ENCODE measurements at regions not wholly inside any gene's neighbourhood (a gene's known extent, or its start where the extent isn't known, plus 50 kb on each side); places are given as distances from the start of the nearest gene placed in this dataset.

DNA sequence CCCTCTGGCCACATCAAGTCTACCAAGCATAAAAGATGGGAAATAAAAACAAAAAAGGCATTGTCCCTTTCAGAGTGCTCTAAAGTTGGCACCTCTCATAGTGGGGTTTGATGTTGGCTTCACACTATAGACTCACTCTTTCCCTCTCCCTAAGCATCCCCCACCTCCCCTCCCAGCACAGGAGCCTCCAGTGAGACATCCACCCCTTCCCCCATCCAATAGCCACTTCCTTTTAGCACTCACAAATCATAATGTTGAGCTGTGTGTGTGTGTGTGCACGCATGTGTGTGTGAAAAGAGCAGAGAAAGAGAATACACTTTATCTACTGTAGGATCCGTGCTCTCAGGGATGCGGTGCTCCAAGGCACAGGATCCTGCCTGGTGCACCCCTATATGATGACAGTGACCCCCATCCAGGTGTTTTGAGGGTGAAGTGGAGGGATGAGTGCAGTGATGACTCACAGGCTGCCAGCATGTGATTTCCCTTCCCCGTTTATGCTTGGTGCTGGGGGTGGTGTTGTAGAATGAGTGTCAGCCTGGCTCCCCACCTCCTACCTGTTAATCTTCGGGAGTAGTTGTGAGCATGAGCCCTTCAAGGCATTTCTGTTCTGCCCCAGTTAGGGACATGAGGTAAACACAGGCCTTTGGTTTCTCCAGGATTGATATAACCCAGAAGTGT lies 235.2 kb upstream of the B3GAT1 start:
- no peak for DNase-seq (ENCODE audit: low read depth)

DNA sequence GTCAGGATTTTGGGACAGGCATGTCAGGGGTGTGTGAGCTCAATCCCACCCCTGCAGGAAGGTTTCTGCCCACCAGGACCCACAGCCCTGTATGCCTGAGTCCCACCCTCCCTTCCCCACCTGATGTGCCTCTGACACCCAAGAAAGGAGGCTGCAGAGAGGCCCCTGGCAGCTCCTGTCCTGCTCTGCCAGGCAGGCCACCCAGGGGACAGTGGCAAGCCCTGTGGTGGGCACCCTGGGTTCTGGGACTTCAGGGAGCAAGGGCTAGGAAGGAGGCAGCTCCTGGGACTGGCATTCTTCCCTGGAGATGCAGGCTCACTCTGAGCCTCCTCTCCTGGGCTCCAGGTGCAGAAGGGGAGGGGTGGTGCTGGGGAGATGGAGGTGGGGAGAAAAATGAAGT lies 234.5 kb upstream of the B3GAT1 start:
- no peak for DNase-seq (ENCODE audit: low read depth)

DNA sequence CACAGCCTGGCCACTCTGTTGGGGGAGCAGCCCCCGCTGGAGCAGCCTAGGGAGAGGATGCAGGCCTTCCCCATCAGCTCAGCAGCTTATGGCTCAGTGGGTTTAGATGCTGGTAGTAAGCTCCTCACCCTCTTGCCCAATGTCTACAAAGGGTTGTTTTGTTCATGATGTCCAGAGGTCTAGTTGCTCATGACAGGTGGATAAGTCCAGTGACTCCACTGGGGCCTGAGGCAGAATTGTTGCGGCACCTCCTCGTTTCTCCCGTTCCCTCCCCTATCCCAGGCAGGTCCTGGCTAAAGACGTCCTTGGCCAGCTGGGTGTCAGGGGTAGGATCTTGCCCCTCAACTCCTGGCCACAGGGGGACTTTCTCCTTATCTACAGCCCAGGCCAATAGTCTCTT lies 233.5 kb upstream of the B3GAT1 start:
- DNase-seq (ENCODE audit: low read depth), result no peak

DNA sequence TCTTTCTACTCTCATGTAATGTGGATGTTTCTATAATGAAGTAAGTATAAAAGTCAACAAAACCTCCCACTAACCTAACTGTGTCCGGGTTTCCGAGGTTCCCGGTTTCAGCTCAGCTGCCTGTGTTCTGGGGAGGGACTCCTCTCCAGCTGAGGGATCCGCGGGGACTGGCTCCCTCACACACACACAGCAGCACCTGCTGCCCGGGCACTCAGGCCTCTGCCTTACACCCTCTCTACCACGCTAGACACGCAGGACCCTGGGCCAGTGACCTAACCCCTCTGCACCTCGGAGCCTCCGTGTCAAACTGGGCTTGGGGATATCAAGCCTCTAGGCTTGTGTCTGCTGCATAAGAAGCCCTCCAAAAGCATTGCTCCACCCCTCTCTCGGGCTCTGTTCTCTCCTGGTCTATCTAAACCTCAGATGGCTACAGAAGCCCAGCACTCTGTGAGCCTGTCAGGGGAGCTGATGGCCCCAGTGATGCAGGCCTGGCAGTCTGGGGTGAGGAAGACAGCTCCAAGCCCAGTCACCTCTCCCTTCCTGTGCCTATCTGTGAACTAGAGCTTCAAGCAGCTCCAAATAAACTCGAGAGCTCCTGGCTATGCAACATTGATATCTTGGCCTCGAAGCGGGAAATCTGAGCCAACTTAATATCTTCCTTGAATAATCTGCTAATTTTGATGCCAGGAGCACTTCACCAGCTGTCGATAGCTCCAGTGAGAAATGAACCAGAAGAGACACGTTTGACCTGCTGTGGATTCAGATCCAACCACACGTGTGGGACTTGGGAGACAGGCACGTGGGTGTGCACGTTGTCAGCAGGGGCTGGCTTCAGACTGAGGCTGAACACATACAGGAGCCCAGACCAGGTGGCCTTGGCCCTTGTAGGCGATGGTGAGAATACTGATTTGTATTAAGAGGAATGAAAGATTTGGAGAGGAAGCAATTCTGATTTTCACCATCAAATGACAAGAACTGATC lies 232.7 kb upstream of the B3GAT1 start:
- DNase-seq (ENCODE audit: low read depth), result no peak

DNA sequence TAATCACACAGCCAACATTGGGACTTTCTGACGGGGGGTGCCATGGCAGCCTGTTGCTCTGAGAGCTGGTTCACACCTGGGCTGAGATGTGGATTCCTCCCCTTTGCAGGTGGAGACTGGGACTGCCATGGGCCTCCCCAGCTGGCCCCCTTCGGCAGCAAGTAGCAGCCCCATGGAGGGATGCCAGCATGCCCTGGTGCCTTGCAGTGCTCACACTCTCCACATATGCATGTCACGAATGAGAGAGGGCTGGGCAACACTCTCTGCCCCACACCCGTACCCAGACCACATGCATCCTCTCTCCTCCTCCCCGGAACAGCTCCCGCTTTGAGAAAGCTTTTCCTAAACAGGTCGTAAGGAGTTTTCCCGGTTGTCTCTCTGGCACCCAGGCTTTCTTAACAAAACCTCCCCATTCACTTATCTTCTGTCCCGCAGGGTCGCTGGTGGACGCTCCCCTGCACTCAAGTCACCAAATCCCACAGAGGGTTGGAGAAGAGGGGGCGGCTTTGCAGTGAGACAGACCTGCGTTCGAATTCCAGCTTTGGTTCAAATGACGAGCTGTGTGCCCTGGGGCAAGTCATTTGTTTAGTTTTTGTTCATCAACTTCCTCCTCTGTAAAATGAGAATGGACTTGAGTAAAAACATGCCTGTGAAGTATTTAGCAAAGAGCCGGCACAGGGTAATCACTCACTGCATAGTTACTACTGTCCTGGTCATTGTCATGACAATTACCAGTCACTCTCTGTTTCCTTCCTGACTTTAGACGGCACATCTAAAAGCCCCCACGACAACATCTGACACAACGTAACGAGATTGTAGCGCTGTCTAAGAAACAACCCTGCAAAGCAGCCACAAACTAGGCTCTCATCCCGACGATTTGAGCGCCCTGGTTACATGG lies 231.3 kb upstream of the B3GAT1 start:
- peak; percentile 18 for DNase-seq (ENCODE audit: low read depth)

DNA sequence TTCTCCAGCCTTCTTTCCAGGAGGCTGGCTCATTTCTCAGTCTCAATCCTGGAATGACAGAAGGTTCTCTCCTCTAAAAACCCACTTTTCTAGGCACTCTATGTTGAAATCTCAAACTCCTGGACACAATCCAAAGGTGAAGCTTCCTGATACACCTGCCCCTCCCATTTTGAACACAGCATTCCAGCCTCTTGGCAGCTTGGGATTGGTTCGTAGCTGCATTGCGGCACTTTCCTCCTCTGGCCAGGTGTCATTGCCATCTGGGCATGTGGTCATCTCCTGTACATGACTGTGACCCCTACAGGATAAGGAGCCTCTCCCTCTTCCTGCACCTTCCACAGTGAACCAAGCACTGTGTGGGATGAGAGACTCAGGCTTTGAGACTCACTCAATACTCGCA lies 230.2 kb upstream of the B3GAT1 start:
- DNase-seq (ENCODE audit: low read depth), result no peak

DNA sequence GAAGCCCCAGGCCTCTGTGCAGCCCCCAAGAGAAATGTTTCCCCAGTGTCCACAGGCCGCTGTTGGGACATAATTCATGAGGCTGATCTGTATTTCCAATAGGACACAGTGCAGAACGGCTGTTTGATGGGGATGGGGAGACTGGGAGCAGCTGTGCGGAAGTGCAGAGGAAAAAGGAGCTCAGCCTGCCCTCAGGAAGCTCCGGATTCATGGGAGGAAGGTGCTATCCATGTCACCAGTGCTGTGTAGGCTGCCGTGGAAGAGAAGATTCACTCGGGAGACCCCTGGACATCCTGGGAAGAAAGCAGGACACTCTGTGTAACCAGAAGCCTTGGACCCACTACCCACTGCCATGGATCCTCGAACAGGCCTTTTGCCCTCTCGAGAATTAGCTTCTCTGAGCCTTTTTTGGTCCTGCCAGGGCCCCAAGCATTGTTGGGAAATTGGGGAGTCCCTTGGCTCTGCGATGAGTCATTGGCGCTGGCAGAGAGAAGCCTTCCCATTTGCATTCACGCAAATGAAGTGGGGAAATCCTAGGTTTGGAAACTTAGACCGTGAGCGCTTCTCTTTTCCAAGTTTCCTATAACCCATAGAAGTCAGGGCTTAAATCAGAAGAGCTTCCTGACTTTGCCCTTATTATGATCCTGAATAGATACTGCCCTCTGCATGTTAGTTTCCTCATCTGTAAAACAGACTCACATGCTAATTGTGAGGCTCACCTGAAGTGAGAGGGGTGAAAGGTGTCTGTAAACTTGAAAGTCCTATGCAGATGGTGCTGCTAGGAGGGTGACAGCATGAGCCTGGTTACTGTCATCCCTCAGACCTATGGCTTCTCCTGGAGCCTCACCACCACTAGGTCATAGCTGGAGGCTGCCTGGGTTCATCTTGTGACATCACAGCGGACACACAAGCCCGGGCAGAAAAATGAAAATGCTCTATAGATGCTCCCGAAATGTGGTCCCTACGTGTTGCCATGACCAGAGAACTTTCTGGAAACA lies 229.2 kb upstream of the B3GAT1 start:
- peak; percentile 22 for DNase-seq (ENCODE audit: low read depth)

DNA sequence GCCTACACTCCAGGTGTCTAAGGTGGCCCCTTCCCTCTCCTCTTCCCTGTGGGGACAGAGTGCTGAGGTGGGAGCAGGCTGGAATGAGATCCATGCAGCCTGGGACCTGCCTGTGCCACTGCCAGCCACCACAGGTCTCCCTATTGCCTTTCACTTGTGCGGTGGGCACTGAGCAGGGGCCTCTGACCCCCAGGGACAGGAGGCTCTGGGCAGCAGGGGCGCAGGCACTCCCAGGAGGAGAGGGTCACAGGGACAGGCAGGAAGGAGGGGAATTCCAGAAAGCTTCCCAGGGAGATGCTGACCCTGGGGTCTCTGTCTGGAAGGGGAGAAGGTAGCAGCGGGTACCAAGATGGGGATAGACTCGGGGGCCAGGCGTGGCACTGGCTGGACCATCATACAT lies 228.5 kb upstream of the B3GAT1 start:
- no peak for DNase-seq (ENCODE audit: low read depth)

DNA sequence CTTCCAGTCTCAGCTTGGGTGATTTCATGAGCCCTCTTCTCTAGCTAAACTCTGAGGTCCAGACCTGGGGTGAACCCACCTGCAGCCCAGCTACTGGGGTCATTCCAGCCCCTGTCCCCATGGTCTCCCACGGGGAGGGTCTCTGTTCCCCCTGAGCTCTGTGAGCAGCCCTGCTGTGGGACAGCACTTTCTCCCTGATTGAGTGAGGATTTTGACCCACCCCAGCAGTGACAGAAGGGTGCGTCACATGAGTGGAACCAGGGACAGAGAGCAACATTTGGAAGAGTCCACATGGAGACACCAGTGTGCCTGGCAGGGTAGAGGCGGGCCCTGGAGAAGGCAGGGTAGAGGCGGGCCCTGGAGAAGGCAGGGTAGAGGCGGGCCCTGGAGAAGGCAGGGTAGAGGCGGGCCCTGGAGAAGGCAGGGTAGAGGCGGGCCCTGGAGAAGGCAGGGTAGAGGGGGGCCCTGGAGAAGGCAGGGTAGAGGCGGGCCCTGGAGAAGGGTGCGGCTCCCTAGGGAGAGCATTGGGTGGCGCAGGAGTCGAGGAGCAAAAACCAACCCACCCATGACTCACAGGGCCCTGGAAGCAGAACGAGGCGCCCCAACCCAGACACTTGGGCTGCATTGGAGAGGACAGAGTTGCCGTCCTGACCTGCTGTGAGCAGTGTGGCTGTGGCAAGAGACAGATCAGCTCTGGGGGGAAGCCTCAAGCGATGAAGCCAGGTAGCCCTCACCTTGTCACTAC lies 227.7 kb upstream of the B3GAT1 start:
- peak; percentile 28 for DNase-seq (ENCODE audit: low read depth)

DNA sequence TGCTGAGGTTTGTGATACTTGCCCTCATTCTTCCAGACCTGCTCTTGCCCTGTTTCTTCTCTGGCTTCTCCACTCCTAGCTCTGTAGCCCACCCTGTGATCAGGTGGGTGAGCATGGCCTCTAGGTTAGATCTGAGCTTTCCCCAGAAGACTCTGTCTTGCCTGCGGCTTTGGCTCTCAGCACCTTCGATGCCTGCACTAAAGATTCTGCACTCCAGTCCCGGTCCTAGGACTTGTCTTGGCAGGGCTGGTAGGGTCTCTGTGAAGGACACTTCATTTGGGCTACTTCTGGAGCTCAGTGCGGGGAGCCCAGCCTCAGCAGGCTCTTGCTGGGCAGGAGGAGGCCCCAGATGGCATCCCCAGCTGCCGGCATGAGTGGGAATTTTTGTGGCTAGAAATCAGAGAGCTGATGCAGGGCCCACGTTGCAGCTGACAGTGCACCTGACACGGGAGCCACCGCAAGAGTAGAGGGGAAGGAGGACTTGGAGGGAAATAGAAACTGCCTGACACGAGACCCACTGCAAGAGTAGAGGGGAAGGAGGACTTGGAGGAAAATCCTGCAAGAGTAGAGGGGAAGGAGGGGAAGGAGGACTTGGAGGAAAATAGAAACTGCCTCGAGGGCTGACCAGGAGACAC lies 226.9 kb upstream of the B3GAT1 start:
- no peak for DNase-seq (ENCODE audit: low read depth)

DNA sequence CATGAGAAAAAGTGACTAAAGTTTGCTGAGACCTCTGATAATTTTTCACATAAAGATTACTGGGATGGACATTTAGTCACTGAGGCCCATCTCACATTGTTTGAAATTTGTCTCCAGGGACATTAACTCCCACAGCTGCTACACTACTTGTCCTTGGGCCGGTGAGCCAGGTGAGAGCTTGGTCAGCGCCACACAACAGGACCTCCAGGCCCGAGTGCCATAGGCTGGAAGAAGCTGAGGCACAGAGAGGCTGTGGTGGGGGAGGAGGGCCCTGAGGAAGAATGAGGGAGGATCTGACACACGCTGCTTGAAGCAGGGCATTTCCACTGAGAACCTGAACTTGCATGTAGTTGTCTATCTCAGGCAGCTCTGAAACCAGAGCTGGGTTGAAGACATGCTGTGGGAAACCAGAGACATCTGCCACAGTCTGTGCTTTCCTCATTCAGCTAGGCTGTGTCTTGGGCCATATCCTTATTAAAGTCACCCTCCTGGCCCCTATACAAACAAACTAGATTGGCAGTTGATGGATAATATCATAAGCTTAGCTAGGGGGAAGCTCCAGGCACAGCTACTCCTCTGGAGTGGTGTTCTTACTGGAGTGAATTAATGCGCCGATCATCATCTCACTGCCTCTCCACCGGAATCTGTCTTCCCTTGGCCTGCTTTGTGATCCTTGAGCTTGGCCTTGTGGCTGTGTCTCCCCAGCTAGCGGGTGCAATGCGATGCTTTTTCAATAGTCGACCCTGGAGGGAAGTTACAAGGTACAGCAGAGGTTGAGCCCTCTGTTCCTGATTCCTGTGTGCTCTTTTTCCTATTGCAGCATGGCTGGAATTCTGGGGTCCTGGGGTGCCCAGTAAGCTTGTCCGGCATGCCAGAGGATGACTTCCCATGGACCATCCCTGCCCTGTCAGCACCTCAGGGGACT lies 225.3 kb upstream of the B3GAT1 start:
- DNase-seq (ENCODE audit: low read depth), result no peak

DNA sequence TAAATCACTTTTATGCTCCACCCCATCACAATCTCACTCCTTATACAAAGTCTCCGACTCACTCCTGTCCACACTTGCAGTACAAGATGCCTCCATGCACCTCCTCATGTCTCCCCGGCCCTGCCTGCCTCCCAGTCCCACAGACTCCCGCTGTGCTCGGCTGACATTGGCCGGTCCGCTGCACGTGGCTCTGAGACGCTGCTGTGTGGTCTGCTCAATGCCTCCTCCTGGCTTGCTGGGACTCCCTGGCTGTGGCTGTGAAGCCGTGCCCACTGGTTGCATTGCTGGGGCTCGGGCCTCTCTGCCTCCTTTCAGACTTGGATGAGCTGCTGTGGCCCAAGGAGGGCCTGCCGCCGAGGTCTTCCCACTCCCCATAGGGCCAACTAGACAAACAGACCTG lies 224.0 kb upstream of the B3GAT1 start:
- DNase-seq (ENCODE audit: low read depth), result no peak

DNA sequence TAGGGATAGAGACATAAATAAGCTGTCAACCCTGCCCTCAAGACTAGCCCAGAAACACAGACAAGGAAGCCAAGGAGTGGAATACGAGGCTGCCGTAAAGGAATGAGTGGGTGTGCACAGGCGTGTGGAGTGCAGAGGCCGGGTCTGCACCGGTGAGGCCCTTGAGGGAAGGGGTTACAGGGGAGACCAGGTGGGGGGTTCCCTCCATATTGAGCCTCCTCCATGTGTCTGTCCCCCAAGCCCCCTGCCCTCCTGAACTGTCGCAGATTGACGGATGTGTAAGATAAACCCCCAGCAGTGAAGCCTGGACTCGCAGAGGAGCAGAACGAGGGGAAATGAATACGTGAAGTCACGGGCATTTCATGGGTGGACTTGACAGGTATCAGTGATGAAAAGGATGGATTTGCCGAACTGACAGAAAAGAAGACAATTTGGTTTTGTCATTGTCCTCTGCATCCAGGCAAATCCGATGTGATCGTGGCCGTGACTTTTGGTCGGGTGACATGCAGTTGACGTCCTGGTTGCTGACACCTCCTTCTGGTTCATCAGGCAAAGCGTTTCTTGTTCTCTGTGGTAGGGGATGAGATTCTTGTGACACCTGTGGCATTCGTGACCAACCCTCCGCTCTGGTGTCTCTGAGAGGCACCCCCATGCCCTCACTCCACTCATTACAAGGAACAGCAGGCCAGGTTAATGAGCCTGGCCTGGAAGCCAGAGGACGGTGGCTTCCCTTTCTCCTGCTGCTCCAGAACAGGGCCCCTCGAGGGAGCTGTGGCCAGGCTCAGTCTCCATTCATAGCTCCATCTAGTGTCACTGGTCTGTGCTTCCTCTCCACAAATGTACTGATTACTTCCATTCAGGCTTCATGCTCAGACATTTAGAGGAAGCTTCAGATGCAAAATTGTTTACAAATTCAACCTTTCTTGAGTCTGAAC lies 223.1 kb upstream of the B3GAT1 start:
- no peak for DNase-seq (ENCODE audit: low read depth)

DNA sequence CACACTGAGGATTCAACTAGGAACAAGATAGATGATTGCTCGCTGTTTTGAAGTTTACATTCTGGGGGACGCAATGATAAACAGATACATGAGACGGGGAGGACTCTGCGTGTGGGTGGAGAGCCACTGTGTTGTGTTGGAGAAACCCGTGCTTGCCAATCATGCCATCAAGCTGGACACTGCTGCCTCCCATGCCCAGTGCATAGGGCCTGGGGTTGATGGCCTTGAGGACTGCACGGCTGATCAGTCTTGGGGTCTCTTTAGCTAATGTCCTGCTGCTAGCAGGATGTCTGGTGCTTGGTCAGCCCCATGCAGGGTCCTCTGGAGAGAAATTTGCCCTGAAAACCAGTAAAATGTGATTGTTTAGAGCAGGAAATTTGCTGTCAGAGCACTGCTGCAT lies 221.2 kb upstream of the B3GAT1 start:
- no peak for DNase-seq (ENCODE audit: low read depth)

DNA sequence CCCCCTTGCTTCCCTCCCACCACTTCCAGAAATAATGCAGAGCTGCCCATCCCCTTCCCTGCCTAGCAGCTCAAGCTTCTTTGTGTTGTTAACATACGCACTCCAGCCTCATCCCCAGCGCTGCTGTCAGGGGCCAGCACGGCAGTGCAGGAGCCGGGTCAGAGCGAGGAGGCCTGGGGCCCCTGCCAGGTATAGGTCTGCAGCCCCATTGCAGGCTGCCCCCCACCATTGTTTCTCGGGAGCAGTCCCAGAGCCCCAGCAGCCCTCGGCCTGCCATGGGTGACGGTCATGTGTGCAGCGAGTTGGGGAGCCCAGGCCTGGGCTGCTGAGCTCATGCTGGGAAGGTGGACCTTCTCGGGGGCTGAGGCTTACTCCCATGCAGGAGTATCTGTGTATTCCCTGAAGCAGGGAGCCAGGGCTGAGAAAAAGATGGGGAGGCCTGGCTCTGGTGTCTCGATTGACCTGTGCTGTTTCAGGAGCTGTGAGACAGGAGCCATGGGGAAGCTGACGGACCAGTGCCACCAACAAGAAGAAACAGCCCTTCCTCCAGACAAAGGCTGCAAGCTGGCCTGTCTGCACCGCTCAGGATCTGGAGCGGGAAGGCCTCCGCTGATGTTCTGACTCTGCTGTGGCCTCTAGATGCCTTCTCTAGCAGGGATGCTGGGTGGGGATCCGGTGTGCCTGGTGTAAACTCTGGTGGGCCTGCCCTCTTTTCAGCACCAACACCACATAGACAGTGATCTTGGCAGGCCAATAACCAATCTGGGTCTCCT lies 220.5 kb upstream of the B3GAT1 start:
- no peak for DNase-seq (ENCODE audit: low read depth)

DNA sequence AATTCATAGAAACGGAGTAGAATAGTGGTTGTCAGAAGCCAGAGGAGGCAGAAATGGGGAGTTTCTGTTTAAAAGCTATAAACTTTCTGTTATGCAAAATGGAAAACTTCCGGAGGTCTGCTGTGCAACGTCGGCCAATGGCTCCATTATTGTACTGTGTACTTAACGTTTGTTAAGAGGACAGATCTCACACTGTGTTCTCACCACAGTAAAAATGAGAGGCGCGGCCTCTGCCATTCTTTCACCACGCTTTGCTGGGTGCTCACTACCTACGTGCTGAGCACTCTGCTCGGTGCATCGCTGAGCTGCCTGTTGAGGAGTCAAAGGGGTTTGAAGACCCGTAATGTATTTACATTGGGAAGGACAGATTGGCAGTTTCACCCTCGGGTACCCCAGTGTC lies 218.8 kb upstream of the B3GAT1 start:
- no peak for DNase-seq (ENCODE audit: low read depth)

DNA sequence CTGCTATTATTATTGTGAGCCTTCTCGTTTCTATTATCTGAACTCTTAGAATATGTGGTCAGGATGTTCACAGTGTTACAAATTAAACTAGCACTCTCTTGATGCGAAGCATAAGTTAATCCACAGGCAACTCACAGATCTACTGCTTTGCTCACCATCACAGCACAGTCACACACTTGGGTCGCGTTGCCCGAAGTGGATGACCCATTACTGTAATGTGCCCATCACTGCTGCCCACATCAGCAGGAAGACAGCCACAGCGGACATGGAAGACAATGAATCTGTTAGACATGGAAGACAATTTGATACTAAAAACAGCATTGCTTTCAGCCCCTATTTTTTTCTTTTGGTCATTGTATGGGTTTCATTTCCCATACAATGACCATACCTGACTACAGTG lies 216.4 kb upstream of the B3GAT1 start:
- DNase-seq (ENCODE audit: low read depth), result no peak

All from M059J (cell line).